CD4-positive, alpha-beta T cell treated with Interleukin-6 for 4 hours (primary cell): ENCODE measurements at regions not wholly inside any gene's neighbourhood (a gene's known extent, or its start where the extent isn't known, plus 50 kb on each side); places are given as distances from the start of the nearest gene placed in this dataset.

Experiments
- DNase-seq: peaks from one replicate; pipeline ENCODE4 v3.0.0-alpha.2; 2020; ENCODE audit warnings: mixed read lengths

DNA sequence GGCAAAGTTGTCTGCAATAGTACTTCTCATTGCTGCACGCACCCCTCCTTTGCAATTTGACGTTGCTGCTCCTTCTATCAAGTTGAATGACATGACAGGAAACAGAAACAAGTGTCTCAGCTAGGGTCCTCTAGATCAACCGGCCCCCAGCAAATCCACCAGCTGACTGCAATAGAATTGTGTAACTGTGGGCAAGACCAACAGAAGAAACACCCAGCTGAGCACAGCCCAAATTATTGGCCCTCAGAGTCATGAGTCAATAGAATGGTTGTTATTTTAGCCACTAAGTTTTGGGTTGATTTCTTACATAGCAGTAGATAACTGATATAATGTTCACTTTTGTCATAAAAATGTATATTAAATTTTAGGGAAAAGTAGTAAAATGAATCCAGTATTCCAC lies 202.7 kb downstream of the MAFB start:
- DNase-seq: no peak

DNA sequence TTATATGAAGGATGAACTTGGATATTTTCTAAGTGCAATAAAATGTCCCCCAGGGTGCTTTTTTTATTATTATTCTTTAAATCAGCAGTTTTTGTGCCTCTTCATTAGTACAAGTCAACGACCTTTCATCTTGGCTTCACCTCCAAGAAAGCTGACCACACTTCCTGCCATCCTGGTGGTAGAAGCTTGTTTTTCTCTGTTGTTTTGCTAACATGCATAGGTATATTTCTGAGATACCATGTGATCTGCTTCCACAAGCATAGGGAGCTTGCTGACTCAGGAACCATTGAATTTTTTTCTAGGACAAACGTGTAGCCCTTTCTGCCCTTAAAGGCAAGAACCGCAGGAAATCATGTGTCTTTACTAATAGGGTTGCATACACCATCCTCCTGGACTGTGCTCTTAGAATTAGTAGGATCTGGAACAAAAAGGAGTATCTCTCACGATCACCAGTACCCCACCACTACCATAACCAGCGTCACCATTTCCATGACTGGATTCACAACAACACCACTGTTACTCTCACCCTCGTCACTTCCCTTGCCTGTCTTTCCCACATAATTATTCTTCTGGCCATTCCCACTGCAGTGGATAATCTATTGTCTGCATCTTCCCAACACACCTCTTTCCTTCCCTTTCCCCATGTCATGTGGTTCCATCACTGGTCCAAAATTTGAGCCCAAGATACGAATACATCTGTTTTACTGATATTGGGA lies 207.1 kb downstream of the MAFB start:
- no peak for DNase-seq

- no peak for DNase-seq
These were observed 207.7 kb downstream of the MAFB start for GRCh38 chr20:40481337-40481736.

DNA sequence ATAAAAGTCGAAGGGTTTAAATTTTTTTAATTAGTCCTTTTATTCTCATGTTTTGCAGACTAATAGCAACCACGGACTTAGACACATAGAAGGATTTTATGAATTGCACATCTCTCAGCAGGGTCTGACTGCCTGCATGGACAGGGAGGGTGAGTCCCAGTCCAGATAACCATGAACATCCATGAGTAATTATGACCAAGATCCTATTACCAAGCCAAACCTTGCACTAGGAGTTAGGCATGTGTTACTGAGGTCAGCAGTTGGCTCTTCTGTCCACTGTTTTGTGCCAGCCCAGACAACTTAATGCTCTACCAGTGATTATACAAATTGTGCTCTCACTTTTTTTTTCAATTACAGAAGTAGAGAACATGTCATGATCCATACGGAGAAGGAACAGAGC lies 211.2 kb downstream of the MAFB start:
- no peak for DNase-seq

- DNase-seq: no peak
These were observed 212.6 kb downstream of the MAFB start for GRCh38 chr20:40476461-40476860.

GRCh38 chr20:40472905-40473304 lies 216.1 kb downstream of the MAFB start:
- DNase-seq: no peak

GRCh38 chr20:40471261-40471629 lies 217.8 kb downstream of the MAFB start:
- DNase-seq: no peak

GRCh38 chr20:40470445-40471260 lies 218.4 kb downstream of the MAFB start:
- no peak for DNase-seq

- no peak for DNase-seq
These were observed 220.3 kb downstream of the MAFB start for GRCh38 chr20:40468759-40469158.

DNA sequence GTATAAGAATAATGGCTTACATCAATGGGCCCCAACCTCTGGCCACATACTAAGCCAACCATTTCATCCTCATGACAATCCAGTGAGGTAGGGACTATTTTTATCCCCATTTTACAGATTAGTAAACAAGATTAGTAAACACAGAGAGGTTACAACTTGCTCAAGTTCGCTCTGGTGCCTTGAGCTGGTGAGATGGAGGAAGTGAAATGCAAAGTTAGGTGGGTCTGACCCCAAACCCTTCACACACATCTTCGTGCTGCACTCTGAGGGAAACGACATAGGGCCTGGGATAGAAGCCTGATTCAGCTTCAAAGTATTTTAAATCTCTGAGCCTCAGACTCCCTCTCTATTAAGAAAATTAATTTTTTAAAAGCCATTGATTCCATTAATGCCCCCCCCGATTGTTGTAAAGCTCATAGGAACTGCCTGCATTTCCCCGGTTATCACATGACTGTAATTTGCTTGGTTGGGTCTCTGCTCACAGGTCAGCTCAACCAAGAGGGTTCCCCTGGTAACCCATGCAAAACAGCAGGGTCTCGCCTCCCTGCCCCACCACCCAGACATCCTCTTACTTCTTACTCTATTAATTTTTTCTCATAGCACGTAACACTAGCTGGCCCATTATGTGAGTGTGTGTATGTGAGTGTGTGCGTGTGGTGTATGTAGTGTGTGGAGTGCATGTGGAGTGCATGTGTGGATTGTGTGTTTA lies 221.2 kb downstream of the MAFB start:
- no peak for DNase-seq

GRCh38 chr20:40467067-40467466 lies 222.0 kb downstream of the MAFB start:
- no peak for DNase-seq

DNA sequence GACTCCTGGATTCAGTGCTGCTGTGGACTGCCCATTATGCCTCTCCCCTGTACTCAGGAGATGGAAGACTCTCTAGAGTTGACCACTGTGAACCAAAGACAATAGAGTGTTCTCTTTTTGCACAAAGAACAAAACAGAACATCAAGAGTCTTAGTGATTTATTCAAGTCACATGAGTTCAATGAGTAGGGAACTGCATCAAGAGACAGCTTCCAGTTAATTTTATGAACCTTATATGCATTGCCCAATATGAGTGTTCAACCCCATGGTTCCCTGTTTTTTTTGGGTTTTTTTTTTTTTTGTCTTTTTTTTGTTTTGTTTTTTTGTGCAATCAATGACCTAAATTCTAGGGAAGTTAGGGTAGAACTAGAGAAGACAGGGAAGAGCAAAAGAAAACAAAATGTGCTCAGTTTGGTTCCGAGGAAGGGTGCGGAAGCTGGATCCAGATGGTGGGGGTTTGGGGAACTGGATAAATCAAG lies 224.3 kb downstream of the MAFB start:
- DNase-seq: no peak

GRCh38 chr20:40463171-40463570 lies 225.9 kb downstream of the MAFB start:
- DNase-seq: no peak

DNA sequence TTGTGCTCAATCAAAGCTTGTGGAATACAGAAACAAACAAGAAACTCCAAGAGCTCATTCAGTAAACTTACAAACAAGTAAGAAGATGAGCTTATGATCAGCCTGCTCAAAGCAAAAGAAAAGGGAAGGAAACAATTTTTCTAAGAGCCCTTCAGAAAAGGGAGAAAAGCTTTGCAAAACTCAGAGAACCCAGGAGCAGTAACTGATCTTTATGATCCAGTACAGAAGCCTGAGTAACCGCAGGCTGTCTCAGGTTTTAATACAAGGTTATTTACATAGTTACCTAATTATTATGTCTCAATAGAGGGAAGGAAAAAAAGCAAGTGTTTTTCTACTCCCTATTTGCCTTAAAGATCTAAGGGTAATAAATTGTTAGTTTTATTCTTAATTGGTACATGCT lies 226.5 kb downstream of the MAFB start:
- DNase-seq: no peak

DNA sequence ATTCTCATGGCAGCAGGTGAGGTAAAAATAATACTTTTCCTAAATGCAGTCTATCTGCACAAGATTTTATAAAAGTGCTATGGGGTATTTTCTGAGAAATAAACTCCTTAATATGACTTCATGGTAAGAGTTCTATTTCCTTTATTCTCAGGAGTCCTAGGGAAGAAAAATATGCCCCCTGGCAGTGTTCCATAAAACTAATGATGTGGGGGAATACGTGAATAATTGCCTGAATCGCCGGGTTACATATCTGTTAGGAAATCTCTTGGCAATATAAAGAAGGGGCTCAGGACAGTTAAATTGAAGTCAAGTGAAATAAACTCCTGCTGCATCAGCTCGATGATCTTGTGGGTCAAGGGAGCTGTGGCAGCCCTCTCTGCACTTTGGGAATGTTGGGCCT lies 229.7 kb downstream of the MAFB start:
- no peak for DNase-seq

DNA sequence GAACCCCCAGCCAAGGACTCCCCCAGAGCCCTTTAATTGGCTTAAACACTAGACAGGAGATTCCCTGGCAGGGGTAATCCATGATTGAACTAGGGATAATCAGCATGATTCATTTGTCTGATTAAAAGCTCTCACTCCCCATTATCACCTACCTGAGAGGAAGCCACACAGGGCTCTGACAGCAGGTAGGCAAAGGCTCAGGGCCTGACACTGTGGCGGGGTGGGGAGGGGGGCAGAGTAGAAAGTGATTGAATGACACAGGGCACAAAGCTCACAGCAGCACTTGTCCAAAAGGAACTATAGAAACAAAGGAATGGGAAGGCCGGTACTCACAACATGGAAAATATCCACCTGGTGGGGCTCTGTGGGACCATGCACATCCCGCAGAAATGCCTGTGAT lies 231.6 kb downstream of the MAFB start:
- no peak for DNase-seq

- DNase-seq: no peak
These were observed 236.3 kb downstream of the MAFB start for GRCh38 chr20:40452758-40453157.

- DNase-seq: no peak
These were observed 237.5 kb downstream of the MAFB start for GRCh38 chr20:40451552-40451951.

- no peak for DNase-seq
These were observed 238.9 kb downstream of the MAFB start for GRCh38 chr20:40449974-40450616.

- no peak for DNase-seq
These were observed 239.8 kb downstream of the MAFB start for GRCh38 chr20:40449144-40449690.

DNA sequence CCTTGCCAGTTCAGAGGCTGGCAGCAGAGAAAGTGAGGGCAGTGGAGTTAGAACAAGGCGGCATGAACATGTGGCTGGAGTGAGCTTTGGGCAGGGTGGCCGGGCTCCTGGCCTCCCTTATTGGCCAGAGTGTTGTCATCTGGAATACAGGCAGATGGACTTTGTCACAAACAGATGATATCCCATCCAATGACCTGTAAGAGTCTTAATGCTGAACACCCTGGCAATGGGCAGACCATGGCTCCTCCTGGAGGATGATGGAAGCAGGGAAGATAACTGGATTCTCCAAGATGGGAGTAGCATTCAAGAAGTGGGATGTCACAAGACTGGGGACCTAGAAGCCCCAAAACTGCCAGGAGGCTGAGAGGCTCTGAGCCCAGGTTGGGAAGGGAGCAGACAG lies 242.1 kb downstream of the MAFB start:
- no peak for DNase-seq

DNA sequence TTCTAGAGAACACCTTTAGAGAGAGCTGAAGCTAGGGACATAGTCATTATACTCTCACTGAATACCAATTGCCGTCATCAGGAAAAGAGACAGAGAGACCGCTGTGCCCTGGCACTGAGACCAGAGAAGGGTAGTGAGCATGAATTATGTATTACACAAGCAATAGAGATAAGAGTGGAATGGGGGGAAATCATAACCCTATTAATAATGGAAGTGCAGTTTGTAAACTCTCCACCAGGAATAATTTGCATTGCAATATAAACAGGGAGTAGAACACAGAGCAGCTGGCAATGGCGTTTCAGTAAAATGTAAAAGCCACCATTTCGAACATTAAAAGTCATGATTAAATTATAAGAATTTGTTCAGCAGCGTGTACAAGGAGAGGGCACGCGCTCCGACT lies 244.5 kb downstream of the MAFB start:
- DNase-seq: no peak

GRCh38 chr20:40443753-40444152 lies 245.3 kb downstream of the MAFB start:
- no peak for DNase-seq
